ENCODE measurements at regions not wholly inside any gene's neighbourhood (a gene's known extent, or its start where the extent isn't known, plus 50 kb on each side); places are given as distances from the start of the nearest gene placed in this dataset.
"Not testable (repeated sequence)": the region's sequence is repeated elsewhere in the genome, so short reads cannot be mapped to it uniquely, and the experiment has no call there.

- Histone ChIP-seq H3K27ac (no peak overlapping the region), H3K9me3 (ENCODE audit: severe bottlenecking) (no peaks in the 10 kb centered on the region), H3K36me3 (no peaks in the 10 kb centered on the region), H3K4me3 (ENCODE audit: low read depth, low read length) (no peak overlapping the region), H3K27me3 (ENCODE audit: insufficient read depth, low read depth, severe bottlenecking) (peaks cover 7% of the 10 kb centered on the region)
- TF ChIP-seq CTCF (IDR thresholded peaks at IDR 0.05; ENCODE audit: low read depth, low read length): no peak
- no peak for DNase-seq
Measured at GRCh38 chr19:14300303-14300702, 80.9 kb upstream of the ADGRE5 start.

GRCh38 chr19:14299224-14299827 lies 81.9 kb upstream of the ADGRE5 start:
- not testable (repeated sequence) for H3K36me3 ChIP-seq; H3K27me3 ChIP-seq (ENCODE audit: insufficient read depth, low read depth, severe bottlenecking); DNase-seq; H3K9me3 ChIP-seq (ENCODE audit: severe bottlenecking); H3K4me3 ChIP-seq (ENCODE audit: low read depth, low read length); H3K27ac ChIP-seq

DNA sequence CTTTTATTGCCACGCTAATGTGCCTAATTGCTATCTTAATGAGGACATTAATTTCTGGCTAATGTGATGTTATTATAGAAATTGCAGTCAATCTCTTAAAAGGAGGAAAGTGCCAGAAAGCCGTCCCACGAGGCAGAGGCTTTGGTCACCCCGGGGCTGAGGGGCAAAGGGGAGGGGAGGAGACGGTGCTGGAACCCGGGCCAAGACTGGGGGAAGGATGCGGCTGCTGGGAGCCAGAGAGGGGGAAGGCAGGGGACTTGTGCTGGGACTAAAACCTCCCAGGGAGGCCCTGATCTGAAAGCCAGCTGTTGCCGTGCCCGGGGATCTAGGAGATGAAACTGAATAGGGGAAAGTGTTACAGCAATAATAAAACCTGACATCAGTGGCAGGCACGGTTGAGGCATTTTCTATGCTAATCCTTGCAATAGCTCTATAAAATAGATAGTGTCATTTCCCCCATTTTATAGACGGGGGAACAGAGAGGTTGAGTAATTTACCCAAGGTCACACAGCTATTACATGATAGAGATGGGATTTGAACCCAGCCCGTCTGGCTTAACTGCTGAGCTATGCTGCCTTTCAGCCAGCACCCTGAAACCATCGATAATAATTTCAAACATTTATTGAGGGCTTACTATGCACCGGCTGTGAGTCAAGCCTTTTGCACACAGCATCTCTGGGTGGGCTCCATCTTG lies 83.2 kb upstream of the ADGRE5 start:
- H3K4me3 ChIP-seq (ENCODE audit: low read depth, low read length); H3K27ac ChIP-seq; DNase-seq; H3K9me3 ChIP-seq (ENCODE audit: severe bottlenecking); H3K36me3 ChIP-seq; H3K27me3 ChIP-seq (ENCODE audit: insufficient read depth, low read depth, severe bottlenecking): not testable (repeated sequence)

DNA sequence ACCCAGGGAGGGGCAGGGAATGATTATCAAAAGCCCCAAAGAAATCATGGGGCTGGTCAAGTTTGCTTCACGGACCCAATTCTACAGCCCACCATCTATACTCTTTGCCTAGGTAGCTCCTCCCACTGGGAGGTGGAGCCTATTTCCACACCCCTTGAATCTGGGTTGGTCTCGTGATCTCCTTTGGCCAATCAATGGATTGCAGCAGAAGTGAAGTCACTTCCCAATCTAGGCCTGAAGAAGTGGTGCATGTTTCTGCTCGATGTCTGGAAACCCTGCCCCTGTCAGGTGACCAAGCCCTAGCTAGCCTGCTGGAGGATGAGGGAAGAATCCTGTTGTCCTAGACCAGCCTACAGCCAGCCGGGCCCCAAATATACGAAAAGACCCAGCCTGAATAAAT lies 86.3 kb upstream of the ADGRE5 start:
- not testable (repeated sequence) for H3K27me3 ChIP-seq (ENCODE audit: insufficient read depth, low read depth, severe bottlenecking); H3K36me3 ChIP-seq; H3K27ac ChIP-seq; H3K9me3 ChIP-seq (ENCODE audit: severe bottlenecking); DNase-seq; H3K4me3 ChIP-seq (ENCODE audit: low read depth, low read length)

DNA sequence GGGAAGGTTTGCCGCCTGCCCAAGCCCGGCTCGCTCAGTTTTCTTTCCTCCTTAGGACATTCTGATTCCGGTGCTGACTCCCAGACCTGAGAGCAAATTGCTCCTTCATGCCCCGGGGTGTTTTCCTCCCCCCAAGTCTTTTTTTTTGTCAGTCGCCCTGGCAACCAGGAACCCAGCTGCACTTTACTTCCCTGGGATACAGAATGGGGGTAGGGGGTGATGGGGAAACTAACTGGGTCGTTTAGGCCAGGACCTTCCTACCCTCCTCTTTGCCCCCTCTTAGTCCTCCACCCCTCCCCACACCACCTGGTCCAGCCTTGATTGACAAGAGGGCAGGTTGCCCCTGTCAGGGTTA lies 87.5 kb upstream of the ADGRE5 start:
- not testable (repeated sequence) for H3K27me3 ChIP-seq (ENCODE audit: insufficient read depth, low read depth, severe bottlenecking); H3K4me3 ChIP-seq (ENCODE audit: low read depth, low read length); H3K36me3 ChIP-seq; H3K27ac ChIP-seq; DNase-seq; H3K9me3 ChIP-seq (ENCODE audit: severe bottlenecking)

- DNase-seq; H3K9me3 ChIP-seq (ENCODE audit: severe bottlenecking); H3K27me3 ChIP-seq (ENCODE audit: insufficient read depth, low read depth, severe bottlenecking); H3K36me3 ChIP-seq; H3K4me3 ChIP-seq (ENCODE audit: low read depth, low read length); H3K27ac ChIP-seq: not testable (repeated sequence)
Measured at GRCh38 chr19:14293101-14293815, 87.3 kb upstream of the ADGRL1 start.

DNA sequence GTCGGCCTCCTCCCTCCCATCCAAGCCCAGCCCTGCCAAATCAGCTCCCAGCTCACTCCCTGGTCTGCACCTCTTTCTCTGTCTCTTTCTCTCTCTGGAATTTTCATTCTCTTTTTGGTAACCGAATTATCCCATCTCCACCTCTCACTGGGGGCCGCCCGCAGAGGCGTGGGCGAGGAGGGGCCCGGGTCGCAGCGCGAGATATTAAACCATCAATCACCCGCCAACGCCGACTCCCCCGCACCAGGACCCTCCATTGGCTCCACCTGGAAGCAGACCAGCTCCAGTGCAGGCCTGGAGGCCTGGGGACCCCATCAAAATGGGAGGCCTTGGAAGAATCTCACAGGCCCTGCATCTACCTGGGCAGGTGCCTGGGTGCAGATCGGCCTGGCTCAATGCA lies 83.8 kb upstream of the ADGRL1 start:
- not testable (repeated sequence) for DNase-seq; H3K27me3 ChIP-seq (ENCODE audit: insufficient read depth, low read depth, severe bottlenecking); H3K27ac ChIP-seq; H3K9me3 ChIP-seq (ENCODE audit: severe bottlenecking); H3K36me3 ChIP-seq; H3K4me3 ChIP-seq (ENCODE audit: low read depth, low read length)

DNA sequence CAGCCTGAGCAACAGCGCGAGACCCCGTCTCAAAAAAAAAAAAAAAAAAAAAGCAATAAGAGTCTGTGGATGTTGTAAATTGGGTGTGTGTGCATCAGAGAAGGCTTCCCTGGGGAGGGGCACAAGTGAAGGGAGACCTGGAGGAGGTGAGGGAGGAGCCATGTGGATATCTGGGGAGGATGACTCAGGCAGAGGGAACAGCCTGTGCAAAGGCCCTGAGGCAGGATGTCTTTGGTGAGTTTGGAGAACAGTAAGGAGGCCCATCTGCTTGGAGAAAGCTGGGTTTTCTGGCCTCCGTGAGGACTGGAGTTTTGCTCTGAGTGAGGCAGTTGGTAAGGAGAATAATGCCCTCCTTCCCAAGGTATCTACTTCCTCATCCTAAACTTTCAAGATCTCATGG lies 81.9 kb upstream of the ADGRL1 start:
- DNase-seq; H3K36me3 ChIP-seq; H3K27me3 ChIP-seq (ENCODE audit: insufficient read depth, low read depth, severe bottlenecking); H3K9me3 ChIP-seq (ENCODE audit: severe bottlenecking); H3K27ac ChIP-seq; H3K4me3 ChIP-seq (ENCODE audit: low read depth, low read length): not testable (repeated sequence)

DNA sequence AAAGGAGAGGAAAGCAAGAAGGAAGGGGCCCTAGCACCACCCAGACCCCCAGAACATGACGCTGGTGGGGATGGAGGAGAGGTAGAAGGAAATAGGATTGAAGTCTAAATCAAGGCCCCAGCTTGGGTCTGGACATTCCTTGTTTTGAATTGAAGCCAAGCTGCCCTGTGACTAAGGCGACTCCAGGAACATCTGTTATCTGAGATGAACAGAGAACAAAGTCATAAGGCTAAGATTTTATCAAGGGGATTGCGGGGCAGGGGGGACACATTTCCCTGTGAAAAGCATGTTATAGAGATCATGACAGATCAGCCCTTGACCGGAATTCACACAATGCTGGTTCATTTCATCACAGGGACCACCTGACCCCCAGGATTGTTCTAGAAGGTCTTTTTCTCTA lies 80.6 kb upstream of the ADGRL1 start:
- H3K9me3 ChIP-seq (ENCODE audit: severe bottlenecking); H3K4me3 ChIP-seq (ENCODE audit: low read depth, low read length); H3K36me3 ChIP-seq; H3K27ac ChIP-seq; DNase-seq; H3K27me3 ChIP-seq (ENCODE audit: insufficient read depth, low read depth, severe bottlenecking): not testable (repeated sequence)

GRCh38 chr19:14285726-14286125 lies 79.8 kb upstream of the ADGRL1 start:
- DNase-seq; H3K27me3 ChIP-seq (ENCODE audit: insufficient read depth, low read depth, severe bottlenecking); H3K36me3 ChIP-seq; H3K9me3 ChIP-seq (ENCODE audit: severe bottlenecking); H3K4me3 ChIP-seq (ENCODE audit: low read depth, low read length); H3K27ac ChIP-seq: not testable (repeated sequence)

- H3K27ac ChIP-seq; H3K9me3 ChIP-seq (ENCODE audit: severe bottlenecking); H3K36me3 ChIP-seq; H3K27me3 ChIP-seq (ENCODE audit: insufficient read depth, low read depth, severe bottlenecking); DNase-seq; H3K4me3 ChIP-seq (ENCODE audit: low read depth, low read length): not testable (repeated sequence)
Measured at GRCh38 chr19:14283813-14284520, 78.0 kb upstream of the ADGRL1 start.

GRCh38 chr19:14279270-14279669 lies 73.3 kb upstream of the ADGRL1 start:
- not testable (repeated sequence) for DNase-seq; H3K27me3 ChIP-seq (ENCODE audit: insufficient read depth, low read depth, severe bottlenecking); H3K9me3 ChIP-seq (ENCODE audit: severe bottlenecking); H3K4me3 ChIP-seq (ENCODE audit: low read depth, low read length); H3K36me3 ChIP-seq; H3K27ac ChIP-seq
